T-helper 1 cell treated with Interleukin-12 subunit alpha and Interleukin-12 subunit beta and Interleukin-4 antibody, amounts not matched to agents 30 μg/mL and 1 μg/mL, for 36 hours (primary cell): ENCODE measurements at regions not wholly inside any gene's neighbourhood (a gene's known extent, or its start where the extent isn't known, plus 50 kb on each side); places are given as distances from the start of the nearest gene placed in this dataset.
"Not testable (repeated sequence)": the region's sequence is repeated elsewhere in the genome, so short reads cannot be mapped to it uniquely, and the experiment has no call there.

ENCODE experiments used
- H3K27ac Mint-ChIP-seq: one replicate; pipeline ENCODE4 v1.8.0; 2021; ENCODE audit warnings: mild to moderate bottlenecking, mixed read lengths
- H3K27me3 Mint-ChIP-seq: one replicate; pipeline ENCODE4 v1.8.0; 2021; ENCODE audit warnings: low read depth, mixed read lengths
- H3K36me3 Mint-ChIP-seq: one replicate; pipeline ENCODE4 v1.8.0; 2021; ENCODE audit warnings: low read depth, mixed read lengths
- H3K4me1 Mint-ChIP-seq: one replicate; pipeline ENCODE4 v1.8.0; 2021; ENCODE audit warnings: low read depth, mixed read lengths
- H3K4me3 Mint-ChIP-seq: one replicate; pipeline ENCODE4 v1.8.0; 2021; ENCODE audit warnings: mild to moderate bottlenecking, moderate library complexity, mixed read lengths
- H3K9me3 Mint-ChIP-seq: one replicate; pipeline ENCODE4 v1.8.0; 2021; ENCODE audit warnings: mixed read lengths

DNA sequence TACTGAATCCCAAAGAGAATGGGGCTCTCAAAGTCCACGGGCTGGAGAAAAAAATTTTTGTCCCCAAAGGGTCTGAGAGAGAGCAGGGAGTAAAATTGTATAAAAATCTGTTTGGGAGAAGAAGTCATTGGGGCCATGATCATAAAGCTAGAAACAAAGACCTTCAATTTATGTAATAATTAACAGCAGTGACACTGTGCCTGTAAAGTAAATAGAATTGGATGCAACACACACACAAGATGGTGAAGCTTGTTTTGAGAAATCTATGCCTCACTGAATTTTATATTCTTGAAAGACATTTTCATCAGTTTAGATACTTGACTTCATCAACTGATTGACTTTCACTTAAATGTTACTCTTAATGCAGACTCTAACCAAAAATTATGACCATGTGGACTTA lies 600.5 kb upstream of the ADAMTS5 start:
- H3K4me3 Mint-ChIP-seq, result no peak overlapping the region
- H3K27me3 Mint-ChIP-seq, result no peaks in the 10 kb centered on the region
- no peak overlapping the region for H3K27ac Mint-ChIP-seq
- H3K9me3 Mint-ChIP-seq, result no peaks in the 10 kb centered on the region
- no peaks in the 10 kb centered on the region for H3K36me3 Mint-ChIP-seq
- H3K4me1 Mint-ChIP-seq, result no peaks in the 10 kb centered on the region

DNA sequence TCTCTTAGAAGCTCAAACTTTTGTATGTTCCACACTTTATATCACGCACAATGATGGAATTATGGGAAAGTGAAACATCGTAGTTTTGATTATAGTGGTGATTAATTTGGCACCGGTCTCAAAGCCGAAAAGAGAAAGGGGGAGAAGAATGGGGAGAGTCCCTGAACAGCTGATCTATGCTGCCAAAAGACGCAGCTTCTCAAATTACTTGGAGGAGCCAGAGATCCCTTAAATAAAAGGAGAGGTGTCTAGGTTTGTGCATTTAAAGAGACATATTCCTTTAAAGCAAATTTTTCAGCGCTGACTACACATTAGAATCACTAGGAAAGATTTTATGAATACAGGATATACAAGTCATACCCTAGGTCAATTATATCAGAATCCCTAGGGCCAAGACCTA lies 599.6 kb upstream of the ADAMTS5 start:
- Mint-ChIP-seq H3K36me3 (no peaks in the 10 kb centered on the region), H3K4me1 (no peaks in the 10 kb centered on the region), H3K9me3 (no peaks in the 10 kb centered on the region), H3K27me3 (no peaks in the 10 kb centered on the region), H3K4me3 (no peak overlapping the region), H3K27ac (no peak overlapping the region)

DNA sequence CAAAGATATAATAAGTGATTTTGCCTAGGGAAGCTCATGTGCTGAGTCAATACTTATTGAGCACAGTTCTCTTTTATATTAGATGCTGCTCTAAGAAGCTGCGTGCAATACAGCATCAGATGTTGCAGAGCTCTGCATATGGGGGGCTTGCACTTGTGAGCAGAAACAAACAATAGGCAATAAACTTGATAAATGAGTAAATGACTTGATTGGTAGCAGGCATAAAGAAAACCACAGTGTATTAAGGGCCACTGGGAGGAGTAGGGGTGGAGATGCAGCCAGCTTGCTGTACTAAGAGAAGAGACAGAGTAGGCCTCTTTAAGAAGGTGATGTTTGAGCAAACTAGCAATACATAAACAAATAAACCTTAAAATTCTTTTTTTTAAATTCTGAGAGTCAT lies 598.5 kb upstream of the ADAMTS5 start:
- no peak overlapping the region for H3K27ac Mint-ChIP-seq
- no peaks in the 10 kb centered on the region for H3K4me1 Mint-ChIP-seq
- H3K9me3 Mint-ChIP-seq, result no peaks in the 10 kb centered on the region
- no peaks in the 10 kb centered on the region for H3K27me3 Mint-ChIP-seq
- H3K4me3 Mint-ChIP-seq, result no peak overlapping the region
- no peaks in the 10 kb centered on the region for H3K36me3 Mint-ChIP-seq

DNA sequence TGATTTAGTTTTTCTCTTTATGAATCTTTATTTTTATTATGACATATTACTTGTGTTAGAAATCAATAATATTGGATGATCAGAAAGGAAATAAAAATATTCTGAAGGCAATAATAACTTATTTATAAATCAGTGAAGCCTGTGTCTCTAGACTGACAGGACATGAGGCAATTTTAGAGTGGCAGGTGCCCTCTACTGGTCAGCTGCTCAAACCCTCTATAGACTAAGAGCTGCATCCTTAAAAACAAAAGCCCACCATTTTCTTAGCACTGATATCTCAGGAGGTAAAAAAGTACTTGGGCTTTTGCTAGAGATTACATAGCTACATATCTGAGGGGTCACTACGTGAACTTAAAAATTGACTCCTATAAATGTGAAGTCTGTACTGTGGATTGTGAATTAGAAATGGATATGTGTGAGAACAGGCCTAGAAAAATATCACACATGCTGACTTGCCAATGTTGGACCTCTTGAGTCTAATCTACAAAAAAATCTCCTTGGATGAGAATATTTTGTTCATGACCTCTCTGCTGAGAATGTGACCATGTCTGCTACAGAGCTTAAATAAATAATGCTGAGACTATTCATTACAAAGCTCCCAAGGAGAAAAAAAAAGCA lies 597.9 kb upstream of the ADAMTS5 start:
- H3K27me3 Mint-ChIP-seq, result no peaks in the 10 kb centered on the region
- no peaks in the 10 kb centered on the region for H3K9me3 Mint-ChIP-seq
- no peaks in the 10 kb centered on the region for H3K4me1 Mint-ChIP-seq
- no peak overlapping the region for H3K4me3 Mint-ChIP-seq
- H3K36me3 Mint-ChIP-seq, result no peaks in the 10 kb centered on the region
- H3K27ac Mint-ChIP-seq, result no peak overlapping the region

DNA sequence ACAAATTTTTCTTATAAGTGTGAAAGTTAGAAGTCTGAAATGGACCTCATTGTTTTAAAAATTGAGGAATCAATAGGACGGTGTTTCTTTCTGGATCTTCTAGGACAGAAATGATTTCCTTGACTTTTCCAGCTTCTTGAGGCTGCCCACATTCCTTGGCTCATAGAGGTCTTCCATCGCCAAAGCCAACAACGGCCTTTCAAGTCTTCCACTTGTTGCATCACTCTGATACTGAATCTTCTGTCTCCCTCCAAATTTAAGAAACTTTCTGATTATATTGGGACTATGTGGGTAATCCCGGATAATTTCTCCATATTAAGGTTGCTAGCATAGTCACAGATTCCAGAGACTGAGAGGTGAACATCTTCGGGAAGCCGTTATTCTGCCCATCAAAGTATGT lies 595.4 kb upstream of the ADAMTS5 start:
- no peaks in the 10 kb centered on the region for H3K27me3 Mint-ChIP-seq
- no peaks in the 10 kb centered on the region for H3K9me3 Mint-ChIP-seq
- H3K4me3 Mint-ChIP-seq, result no peak overlapping the region
- H3K36me3 Mint-ChIP-seq, result no peaks in the 10 kb centered on the region
- H3K27ac Mint-ChIP-seq, result no peak overlapping the region
- no peaks in the 10 kb centered on the region for H3K4me1 Mint-ChIP-seq

DNA sequence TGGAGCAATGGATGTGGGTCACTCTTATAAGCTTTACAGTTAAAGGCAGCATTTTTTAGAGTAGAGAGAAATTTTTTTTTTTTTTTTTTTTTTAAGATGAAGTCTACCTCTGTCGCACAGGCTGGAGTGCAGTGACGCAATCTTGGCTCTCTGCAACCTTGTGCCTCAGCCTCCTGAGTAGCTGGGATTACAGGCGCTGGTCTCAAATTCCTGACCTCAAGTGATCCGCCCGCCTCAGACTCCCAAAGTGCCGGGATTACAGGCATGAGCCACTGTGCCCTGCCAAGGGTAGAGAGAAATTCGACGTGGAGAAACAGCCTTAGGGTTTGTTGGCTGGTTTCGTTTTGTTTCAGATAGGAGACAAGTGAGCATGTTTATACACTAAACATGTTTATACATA lies 594.2 kb upstream of the ADAMTS5 start:
- Mint-ChIP-seq H3K27me3 (no peaks in the 10 kb centered on the region), H3K4me3 (no peak overlapping the region), H3K36me3 (no peaks in the 10 kb centered on the region), H3K27ac (no peak overlapping the region), H3K4me1 (no peaks in the 10 kb centered on the region), H3K9me3 (no peaks in the 10 kb centered on the region)

DNA sequence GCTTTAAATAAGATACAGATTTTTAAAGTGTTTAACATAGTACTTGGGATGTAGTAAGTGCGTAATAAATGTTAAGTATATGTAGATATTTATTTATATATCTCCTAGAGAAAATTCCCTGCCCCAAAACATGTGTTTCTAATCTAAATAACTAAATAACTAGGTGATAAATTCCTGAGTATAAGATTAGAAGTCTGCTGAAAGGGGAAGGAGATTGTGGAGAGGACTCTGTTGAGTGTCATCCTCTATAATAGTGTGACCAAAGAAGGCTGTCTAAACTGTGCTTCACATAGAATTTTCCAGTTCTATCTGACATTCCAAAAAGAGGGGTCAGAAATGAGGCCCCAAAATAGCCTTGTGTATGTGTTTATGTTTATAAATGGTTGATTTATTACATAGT lies 590.5 kb upstream of the ADAMTS5 start:
- H3K4me1 Mint-ChIP-seq, result no peaks in the 10 kb centered on the region
- H3K27me3 Mint-ChIP-seq, result no peaks in the 10 kb centered on the region
- peaks cover 10% of the 10 kb centered on the region for H3K9me3 Mint-ChIP-seq
- H3K36me3 Mint-ChIP-seq, result no peaks in the 10 kb centered on the region
- no peak overlapping the region for H3K4me3 Mint-ChIP-seq
- H3K27ac Mint-ChIP-seq, result no peak overlapping the region

DNA sequence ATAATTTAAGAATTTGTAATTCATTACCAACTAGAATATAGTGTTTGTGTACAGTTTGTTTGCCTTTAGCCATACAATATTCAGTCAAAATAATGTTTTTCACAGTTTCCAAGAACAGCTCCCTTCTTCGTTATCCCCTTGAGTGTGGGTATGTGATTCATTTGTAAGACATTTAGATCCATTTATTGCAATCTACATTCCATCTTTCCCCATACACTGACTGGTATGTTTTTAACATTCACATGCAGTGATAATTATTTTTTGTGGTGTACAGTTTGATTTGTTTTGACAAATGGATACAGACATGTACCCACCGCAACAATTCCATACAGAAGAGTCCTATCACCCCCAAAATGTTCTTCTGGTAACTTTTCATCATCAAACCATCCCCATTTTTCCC lies 589.1 kb upstream of the ADAMTS5 start:
- no peak overlapping the region for H3K4me3 Mint-ChIP-seq
- no peaks in the 10 kb centered on the region for H3K4me1 Mint-ChIP-seq
- H3K36me3 Mint-ChIP-seq, result no peaks in the 10 kb centered on the region
- peaks cover 10% of the 10 kb centered on the region for H3K9me3 Mint-ChIP-seq
- no peak overlapping the region for H3K27ac Mint-ChIP-seq
- no peaks in the 10 kb centered on the region for H3K27me3 Mint-ChIP-seq

DNA sequence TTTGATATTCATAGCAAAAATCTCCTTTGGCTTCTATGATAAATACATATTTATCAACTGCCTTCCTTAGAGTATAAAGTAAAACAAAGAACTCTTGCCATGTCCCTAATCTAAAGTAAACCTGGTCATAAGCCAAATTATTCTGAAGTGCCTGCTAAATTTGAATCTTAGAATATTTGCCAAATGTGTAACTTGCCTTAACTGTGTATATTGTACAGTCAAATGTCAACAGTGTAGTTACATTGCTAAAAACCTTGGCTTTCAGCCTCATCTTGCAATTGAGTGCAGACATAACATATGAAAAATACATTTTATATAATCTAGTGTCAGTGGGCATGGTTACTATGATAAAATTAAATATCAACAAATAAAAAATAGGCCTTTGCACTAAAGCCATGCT lies 583.4 kb upstream of the ADAMTS5 start:
- Mint-ChIP-seq H3K4me3 (no peak overlapping the region), H3K4me1 (no peaks in the 10 kb centered on the region), H3K9me3 (peaks cover 14% of the 10 kb centered on the region), H3K27ac (no peak overlapping the region), H3K36me3 (no peaks in the 10 kb centered on the region), H3K27me3 (no peaks in the 10 kb centered on the region)

DNA sequence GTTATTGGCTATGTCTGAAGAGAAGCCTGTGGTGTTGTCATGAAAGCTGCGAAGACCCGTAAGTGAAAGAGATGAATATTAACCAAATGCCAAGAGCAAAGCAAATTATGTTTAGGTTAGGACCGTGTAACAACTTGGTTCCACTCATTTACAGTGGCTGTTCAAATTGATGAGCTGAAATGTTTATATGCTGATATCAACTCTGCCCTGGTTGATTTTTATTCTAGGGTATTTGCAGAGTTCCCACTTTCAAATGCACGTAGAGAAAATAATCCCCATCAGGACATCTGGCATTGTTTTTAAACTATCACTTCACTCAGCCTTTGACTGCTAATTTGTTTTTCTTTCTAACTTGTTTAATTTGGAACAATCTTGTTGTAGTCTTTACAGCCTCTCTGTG lies 581.6 kb upstream of the ADAMTS5 start:
- Mint-ChIP-seq H3K4me1 (no peaks in the 10 kb centered on the region), H3K9me3 (peaks cover 14% of the 10 kb centered on the region), H3K27me3 (no peaks in the 10 kb centered on the region), H3K4me3 (no peak overlapping the region), H3K27ac (no peak overlapping the region), H3K36me3 (no peaks in the 10 kb centered on the region)

DNA sequence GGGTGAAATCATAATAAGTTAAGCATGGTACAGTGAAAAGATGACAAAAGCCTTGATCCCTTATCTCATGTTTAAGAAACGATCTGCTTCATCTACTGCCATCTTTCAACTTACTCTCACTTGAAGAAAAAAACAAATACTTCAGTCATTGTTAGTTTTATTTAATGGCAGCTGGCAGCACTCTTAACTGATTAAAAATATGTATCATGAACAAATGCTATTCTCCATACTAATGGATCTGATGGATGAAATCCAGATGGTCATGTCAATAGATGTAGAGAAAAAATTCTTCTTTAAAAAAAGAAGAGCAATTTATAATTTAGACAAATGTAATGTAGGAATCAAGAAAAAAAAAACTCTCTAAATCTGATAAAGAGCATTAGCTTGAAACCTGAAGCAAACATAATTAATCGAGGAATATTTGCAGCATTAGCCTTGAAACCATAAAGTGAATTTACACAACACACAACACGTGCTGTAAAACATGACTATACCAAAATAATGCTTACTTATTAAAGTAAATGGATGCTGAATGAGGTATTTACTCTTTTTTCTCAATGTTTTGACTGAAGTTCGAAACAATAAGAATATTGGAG lies 579.0 kb upstream of the ADAMTS5 start:
- H3K9me3 Mint-ChIP-seq, result peaks cover 11% of the 10 kb centered on the region
- H3K36me3 Mint-ChIP-seq, result no peaks in the 10 kb centered on the region
- no peak overlapping the region for H3K4me3 Mint-ChIP-seq
- no peaks in the 10 kb centered on the region for H3K27me3 Mint-ChIP-seq
- H3K27ac Mint-ChIP-seq, result no peak overlapping the region
- no peaks in the 10 kb centered on the region for H3K4me1 Mint-ChIP-seq

DNA sequence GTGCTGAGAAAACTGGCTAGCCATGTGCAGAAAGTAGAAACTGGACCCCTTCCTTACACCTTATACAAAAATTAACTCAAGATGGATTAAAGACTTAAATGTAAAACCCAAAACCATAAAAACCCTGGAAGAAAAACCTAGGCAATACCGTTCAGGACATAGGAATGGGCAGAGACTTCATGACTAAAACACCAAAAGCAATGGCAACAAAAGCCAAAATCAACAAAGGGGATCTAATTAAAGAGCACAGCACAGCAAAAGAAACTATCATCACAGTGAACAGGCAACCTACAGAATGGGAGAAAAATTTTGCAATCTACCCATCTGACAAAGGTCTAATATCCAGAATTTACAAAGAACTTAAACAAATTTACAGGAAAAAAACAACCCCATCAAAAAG lies 575.2 kb upstream of the ADAMTS5 start:
- H3K36me3 Mint-ChIP-seq, H3K4me3 Mint-ChIP-seq, H3K27ac Mint-ChIP-seq, H3K27me3 Mint-ChIP-seq, H3K4me1 Mint-ChIP-seq: not testable (repeated sequence)
- peaks cover 18% of the 10 kb centered on the region for H3K9me3 Mint-ChIP-seq

DNA sequence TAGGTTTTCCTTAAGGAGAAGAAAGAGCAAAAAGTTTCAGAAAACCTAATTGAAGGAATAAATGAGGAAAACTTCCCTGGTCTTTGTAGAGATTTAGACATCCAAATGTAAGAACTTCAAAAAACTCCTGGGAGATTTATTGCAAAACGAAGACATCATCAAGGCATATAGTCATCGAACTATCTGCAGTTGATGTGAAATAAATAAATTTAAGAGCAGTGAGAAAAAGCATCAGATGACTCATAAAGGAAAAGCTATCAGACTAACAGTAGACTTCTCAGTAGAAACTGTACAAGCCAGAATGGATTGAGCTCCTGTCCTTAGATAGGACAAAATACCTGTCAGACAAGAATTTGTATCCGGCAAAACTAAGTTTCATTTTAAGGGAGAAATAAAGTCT lies 569.4 kb upstream of the ADAMTS5 start:
- Mint-ChIP-seq H3K36me3 (no peaks in the 10 kb centered on the region), H3K4me1 (no peaks in the 10 kb centered on the region), H3K27ac (no peak overlapping the region), H3K27me3 (no peaks in the 10 kb centered on the region), H3K4me3 (no peak overlapping the region), H3K9me3 (peaks cover 9% of the 10 kb centered on the region)

DNA sequence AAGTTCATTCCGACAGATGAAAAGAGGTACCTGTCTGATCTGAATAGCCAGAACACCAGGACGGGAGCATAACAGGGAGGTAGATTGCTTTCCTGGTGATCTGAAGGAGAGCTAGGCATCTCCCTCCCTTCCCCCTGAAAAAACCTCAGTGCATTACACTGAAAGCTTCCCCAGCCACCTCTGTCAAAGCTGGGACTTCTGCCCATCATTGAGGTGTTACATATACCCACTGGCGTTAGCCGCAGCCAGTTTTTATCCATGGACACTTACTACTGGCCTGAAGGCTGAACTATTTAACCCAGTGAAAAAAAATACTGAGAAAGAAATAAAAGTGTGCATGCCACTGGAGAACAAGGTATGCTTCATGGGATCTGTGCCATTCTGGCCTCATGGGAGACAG lies 568.3 kb upstream of the ADAMTS5 start:
- Mint-ChIP-seq H3K27ac (no peak overlapping the region), H3K9me3 (peaks cover 4% of the 10 kb centered on the region), H3K27me3 (no peaks in the 10 kb centered on the region), H3K36me3 (no peaks in the 10 kb centered on the region), H3K4me1 (no peaks in the 10 kb centered on the region), H3K4me3 (no peak overlapping the region)

DNA sequence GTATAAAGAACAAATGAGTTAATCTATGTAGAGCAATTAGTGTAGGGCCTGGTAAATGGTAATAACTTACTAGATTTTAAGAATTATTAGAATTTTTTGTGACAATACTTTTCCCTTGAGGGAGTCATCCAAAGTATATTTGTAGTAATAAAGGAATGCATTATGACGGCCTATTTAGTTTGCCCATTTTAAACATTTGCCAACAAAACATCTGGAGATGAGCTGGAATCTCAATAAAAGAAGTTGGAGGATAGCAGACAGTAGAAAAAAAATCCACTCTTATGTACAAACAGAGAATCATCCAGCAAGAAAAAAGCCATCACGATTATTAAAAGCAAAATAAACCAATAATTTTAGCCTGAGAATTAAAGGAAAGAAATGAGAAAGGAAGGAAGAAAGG lies 567.3 kb upstream of the ADAMTS5 start:
- peaks cover 4% of the 10 kb centered on the region for H3K9me3 Mint-ChIP-seq
- H3K27me3 Mint-ChIP-seq, result no peaks in the 10 kb centered on the region
- H3K4me3 Mint-ChIP-seq, result no peak overlapping the region

DNA sequence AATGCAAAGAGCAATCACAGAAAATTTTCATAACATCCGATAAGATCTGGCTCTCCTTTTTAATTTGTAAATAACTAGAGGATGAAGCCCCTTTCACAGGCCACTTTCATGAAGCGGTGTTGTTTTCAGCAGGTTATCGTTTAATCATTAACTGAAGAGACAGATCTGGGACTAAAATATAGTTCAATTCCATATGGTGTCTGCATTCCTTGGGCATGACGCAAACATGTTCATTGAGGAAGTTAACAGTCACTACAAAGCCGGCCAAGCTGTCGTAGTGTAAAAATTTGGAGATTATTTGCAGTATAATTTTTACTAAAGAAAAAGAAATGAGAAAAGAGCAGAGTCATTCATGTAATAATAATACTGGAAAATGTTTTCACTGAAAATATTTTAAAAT lies 565.2 kb upstream of the ADAMTS5 start:
- Mint-ChIP-seq H3K27ac (no peak overlapping the region), H3K27me3 (no peaks in the 10 kb centered on the region), H3K4me1 (no peaks in the 10 kb centered on the region), H3K9me3 (no peaks in the 10 kb centered on the region), H3K4me3 (no peak overlapping the region), H3K36me3 (no peaks in the 10 kb centered on the region)

More for the DNA sequence above, 567.3 kb upstream of the ADAMTS5 start:
- Mint-ChIP-seq H3K27ac (peak overlapping the region; percentile 38), H3K36me3 (no peaks in the 10 kb centered on the region), H3K4me1 (no peaks in the 10 kb centered on the region)
